Eye (tissue), 1 donor: ENCODE measurements at regions not wholly inside any gene's neighbourhood (a gene's known extent, or its start where the extent isn't known, plus 50 kb on each side); places are given as distances from the start of the nearest gene placed in this dataset.

ENCODE experiments used
- DNase-seq: peaks from one replicate; pipeline ENCODE4 v3.0.0-alpha.2; 2015

GRCh38 chr15:66832664-66833063 is 130.6 kb downstream of the SMAD6 start:
- peak; percentile 61 for DNase-seq

GRCh38 chr15:66833371-66833770 is 131.3 kb downstream of the SMAD6 start:
- no peak for DNase-seq

GRCh38 chr15:66833803-66834202 is 131.8 kb downstream of the SMAD6 start:
- no peak for DNase-seq

GRCh38 chr15:66834881-66835878 is 133.1 kb downstream of the SMAD6 start:
- peak; percentile 76 for DNase-seq

- no peak for DNase-seq
These were observed 134.4 kb downstream of the SMAD6 start for GRCh38 chr15:66836231-66837030.

GRCh38 chr15:66838202-66838601 is 136.2 kb downstream of the SMAD6 start:
- DNase-seq = no peak

GRCh38 chr15:66838671-66839239 is 136.7 kb downstream of the SMAD6 start:
- peak; percentile 63 for DNase-seq

- DNase-seq = no peak
These were observed 137.6 kb downstream of the SMAD6 start for GRCh38 chr15:66839506-66840112.

GRCh38 chr15:66840615-66841390 is 138.8 kb downstream of the SMAD6 start:
- DNase-seq = no peak

GRCh38 chr15:66841953-66842681 is 140.1 kb downstream of the SMAD6 start:
- DNase-seq = peak; percentile 92

- peak; percentile 91 for DNase-seq
These were observed 140.8 kb downstream of the SMAD6 start for GRCh38 chr15:66842710-66843441.

- no peak for DNase-seq
These were observed 141.5 kb downstream of the SMAD6 start for GRCh38 chr15:66843581-66843980.

- no peak for DNase-seq
These were observed 142.2 kb downstream of the SMAD6 start for GRCh38 chr15:66844041-66844746.

GRCh38 chr15:66844747-66845145 is 142.7 kb downstream of the SMAD6 start:
- no peak for DNase-seq

GRCh38 chr15:66845266-66845785 is 143.3 kb downstream of the SMAD6 start:
- no peak for DNase-seq

GRCh38 chr15:66846031-66846430 is 144.0 kb downstream of the SMAD6 start:
- no peak for DNase-seq

GRCh38 chr15:66846811-66847210 is 144.8 kb downstream of the SMAD6 start:
- DNase-seq = no peak

GRCh38 chr15:66847565-66847991 is 145.5 kb downstream of the SMAD6 start:
- no peak for DNase-seq

- no peak for DNase-seq
These were observed 146.1 kb downstream of the SMAD6 start for GRCh38 chr15:66848116-66848515.
